GM23248 (cell line): ENCODE measurements at regions not wholly inside any gene's neighbourhood (a gene's known extent, or its start where the extent isn't known, plus 50 kb on each side); places are given as distances from the start of the nearest gene placed in this dataset.

Source experiments
- EZH2 ChIP-seq: fragments of 200-600 bp; sonication (generic); IDR thresholded peaks from 2 replicates; pipeline ENCODE4 v1.6.1; 2018; ENCODE audit warnings: antibody characterized with exemption, mild to moderate bottlenecking; ENCODE audit not compliant: insufficient read depth, poor library complexity, severe bottlenecking
- EZH2phosphoT487 ChIP-seq: fragments of 200-600 bp; sonication (generic); IDR thresholded peaks from 2 replicates; pipeline ENCODE4 v1.6.1; 2018; ENCODE audit warnings: antibody characterized with exemption, moderate library complexity, mild to moderate bottlenecking, low read depth; ENCODE audit not compliant: insufficient read depth

DNA sequence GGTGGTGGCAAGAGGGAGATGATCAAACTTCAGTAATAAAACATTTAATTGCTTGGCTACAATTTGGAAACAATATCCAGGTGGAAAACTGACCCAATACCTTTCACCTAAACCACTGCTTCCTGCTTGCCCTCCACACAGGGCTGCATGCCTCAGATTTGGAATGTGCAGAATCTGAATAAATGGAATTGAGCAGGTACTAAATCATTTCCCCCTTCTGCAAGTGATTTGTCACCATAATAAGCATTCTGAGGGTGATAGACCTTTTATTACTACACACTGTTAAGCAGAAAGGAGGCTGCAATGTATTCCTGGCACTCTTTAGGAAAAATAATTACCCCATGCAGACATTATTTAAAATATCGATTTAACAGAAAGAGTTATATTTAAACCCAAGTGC lies 291.8 kb downstream of the IDS start:
- TF ChIP-seq EZH2 (no peak), EZH2phosphoT487 (no peak)
